NT2/D1 (cell line): ENCODE measurements at regions not wholly inside any gene's neighbourhood (a gene's known extent, or its start where the extent isn't known, plus 50 kb on each side); places are given as distances from the start of the nearest gene placed in this dataset.

ENCODE experiments used
- SUZ12 ChIP-seq: IDR thresholded peaks from 2 replicates; pipeline ENCODE4 v1.6.1; 2011; ENCODE audit not compliant: insufficient read length, insufficient read depth; ENCODE audit errors: extremely low read depth
- YY1 ChIP-seq: IDR thresholded peaks from 2 replicates; pipeline ENCODE4 v1.6.1; 2011; ENCODE audit not compliant: insufficient read length, insufficient read depth
- ZNF274 ChIP-seq: IDR thresholded peaks from 2 replicates; pipeline ENCODE4 v1.6.1; 2011; ENCODE audit warnings: mild to moderate bottlenecking, low read depth, low read length

DNA sequence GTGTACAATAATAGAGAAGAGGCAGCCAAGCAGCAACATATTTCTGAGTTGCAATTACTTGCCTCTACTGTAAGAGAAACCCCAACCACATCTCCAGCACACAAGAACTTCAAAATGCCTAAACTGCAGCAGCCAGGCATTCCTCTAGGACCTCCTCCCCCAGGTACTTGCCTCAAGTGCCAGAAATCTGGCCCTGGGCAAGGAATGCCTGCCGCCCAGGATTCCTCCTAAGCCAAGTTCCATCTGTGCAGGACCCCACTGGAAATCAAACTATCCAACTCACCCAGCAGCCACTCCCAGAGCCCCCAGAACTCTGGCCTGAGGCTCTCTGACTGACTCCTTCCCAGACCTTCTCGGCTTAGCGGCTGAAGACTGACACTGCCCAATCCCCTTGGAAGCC is 336.8 kb upstream of the RGMB start:
- TF ChIP-seq YY1 (no peak), ZNF274 (no peak), SUZ12 (no peak)
